Stimulated activated effector memory CD8-positive, alpha-beta T cell treated with anti-CD3 and anti-CD28 coated beads, Interleukin-12 subunit alpha, Interleukin-12 subunit beta, amount 100 ng/mL, for 72 hours (primary cell): ENCODE measurements at regions not wholly inside any gene's neighbourhood (a gene's known extent, or its start where the extent isn't known, plus 50 kb on each side); places are given as distances from the start of the nearest gene placed in this dataset.
"Not testable (repeated sequence)": the region's sequence is repeated elsewhere in the genome, so short reads cannot be mapped to it uniquely, and the experiment has no call there.

Source experiments
- ATAC-seq: fragments of 150-1000 bp; cut with Tn5 transposase; 2 replicates; pipeline ENCODE4 v1.10.0; 2021
- DNase-seq, 2 donors: peaks; one replicate each; pipeline ENCODE4 v3.0.0; 2021 to 2022; ENCODE audit warnings: low spot score in 2 of 2
- H3K27ac Mint-ChIP-seq: one replicate; pipeline ENCODE4 v1.8.0; 2022; ENCODE audit warnings: mild to moderate bottlenecking, mixed read lengths
- H3K36me3 Mint-ChIP-seq: one replicate; pipeline ENCODE4 v1.8.0; 2022; ENCODE audit warnings: mild to moderate bottlenecking, mixed read lengths
- H3K4me1 Mint-ChIP-seq: one replicate; pipeline ENCODE4 v1.8.0; 2022; ENCODE audit warnings: mixed read lengths
- H3K4me3 Mint-ChIP-seq: one replicate; pipeline ENCODE4 v1.8.0; 2022; ENCODE audit warnings: mild to moderate bottlenecking, mixed read lengths
- H3K9me3 Mint-ChIP-seq: one replicate; pipeline ENCODE4 v1.8.0; 2022; ENCODE audit warnings: mixed read lengths

DNA sequence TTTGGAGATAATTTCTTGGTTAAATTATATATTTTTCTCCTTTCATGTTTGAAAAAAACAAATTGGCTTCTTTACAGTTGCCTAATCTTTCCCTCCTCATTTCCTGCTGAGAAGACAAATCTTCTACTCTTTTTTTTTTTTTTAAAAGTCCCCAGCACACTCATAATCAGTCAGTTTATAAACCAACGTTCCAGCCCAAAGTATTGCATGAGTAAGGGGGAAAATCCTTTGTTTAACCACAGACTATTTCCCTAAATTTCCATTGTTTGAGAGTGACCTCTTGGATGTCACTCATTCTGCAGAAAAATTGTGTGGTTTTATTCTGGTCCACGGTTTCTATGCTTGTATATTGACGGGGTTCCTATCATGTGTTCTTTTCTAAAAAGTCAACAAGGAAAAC lies 55.1 kb upstream of the TLR4 start:
- peaks cover 13% of the 10 kb centered on the region for H3K4me1 Mint-ChIP-seq
- DNase-seq (no peak), ATAC-seq (no peak)
- H3K36me3 Mint-ChIP-seq: no peaks in the 10 kb centered on the region
- no peak overlapping the region for H3K27ac Mint-ChIP-seq
- no peaks in the 10 kb centered on the region for H3K9me3 Mint-ChIP-seq
- no peak overlapping the region for H3K4me3 Mint-ChIP-seq

DNA sequence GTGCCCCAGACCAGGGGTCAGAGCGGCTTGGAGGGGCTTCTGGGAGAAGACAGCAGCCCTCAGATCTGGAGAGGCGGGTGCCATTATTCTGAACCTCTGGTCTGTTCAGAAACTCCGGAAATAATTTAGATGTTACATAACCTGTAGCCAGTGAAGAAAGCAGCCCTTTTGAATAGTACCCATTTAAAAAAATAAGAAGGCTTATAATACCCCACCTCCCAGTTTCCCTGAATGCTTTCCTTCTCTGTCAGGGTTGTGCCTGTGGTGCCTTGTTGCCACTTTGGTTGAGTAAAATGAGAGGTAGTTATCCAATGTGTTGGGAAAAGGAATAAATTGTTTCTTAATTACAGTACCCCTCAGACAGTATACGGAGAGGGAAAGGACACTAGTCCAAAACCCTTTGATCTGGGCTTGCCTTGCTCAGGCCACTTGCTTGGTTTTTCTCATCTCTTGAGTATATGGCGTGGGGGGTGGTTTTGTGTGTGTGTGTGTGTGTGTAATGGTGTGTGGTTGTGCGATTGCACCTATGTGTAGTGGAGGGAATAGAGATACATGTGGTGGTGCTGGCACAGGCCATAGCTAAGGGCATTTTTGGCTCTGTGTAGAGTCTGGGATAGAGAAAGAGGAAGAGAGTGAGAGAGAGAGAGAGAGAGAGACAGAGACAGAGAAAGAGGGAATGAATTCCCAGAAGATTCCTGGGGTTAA lies 59.1 kb upstream of the TLR4 start:
- DNase-seq (no peak), ATAC-seq (no peak)
- Mint-ChIP-seq H3K9me3 (no peaks in the 10 kb centered on the region), H3K4me1 (peaks cover 13% of the 10 kb centered on the region), H3K4me3 (no peak overlapping the region), H3K27ac (no peak overlapping the region), H3K36me3 (no peaks in the 10 kb centered on the region)

DNA sequence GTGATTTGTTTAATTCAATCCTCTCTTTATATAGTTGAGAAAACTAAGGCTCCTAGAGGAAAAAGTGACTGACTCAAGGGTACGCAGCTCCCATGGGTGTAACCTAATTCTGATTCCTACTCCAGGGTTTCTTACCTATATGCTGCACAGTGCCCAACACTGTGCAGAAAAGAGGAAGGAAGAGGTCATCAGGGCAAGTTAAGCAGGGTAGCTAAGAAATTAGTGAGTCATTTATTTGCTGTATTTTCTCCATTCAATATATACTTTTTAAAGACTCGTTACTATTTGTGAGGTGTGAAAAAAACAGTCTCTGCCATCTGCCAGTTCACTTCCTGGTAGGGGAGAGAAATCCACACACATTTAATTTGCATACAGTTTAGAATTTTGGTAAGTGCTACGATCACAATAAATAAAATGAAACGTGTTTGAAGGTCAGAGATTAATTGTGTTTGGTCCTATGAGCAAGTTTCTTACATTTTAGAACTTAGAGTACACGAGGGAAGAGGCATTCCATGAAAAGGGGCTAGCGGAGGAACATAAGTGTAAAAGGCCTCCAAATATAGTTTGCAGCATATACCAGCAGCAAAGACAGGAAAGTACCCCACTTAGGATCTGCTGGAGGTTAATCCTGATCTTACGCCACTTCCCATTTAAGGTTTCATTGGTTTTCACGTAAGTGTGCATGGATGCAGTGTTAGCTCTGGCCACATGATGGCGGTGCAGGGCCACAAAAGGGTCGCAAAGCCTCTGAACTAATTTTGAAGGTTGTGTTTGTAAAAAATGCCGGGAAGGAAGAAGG lies 59.9 kb upstream of the TLR4 start:
- Mint-ChIP-seq H3K4me3 (no peak overlapping the region), H3K4me1 (peaks cover 13% of the 10 kb centered on the region), H3K9me3 (no peaks in the 10 kb centered on the region), H3K36me3 (no peaks in the 10 kb centered on the region), H3K27ac (no peak overlapping the region)
- ATAC-seq (peak; percentile 45), DNase-seq (peak; percentile 20 to 68)

DNA sequence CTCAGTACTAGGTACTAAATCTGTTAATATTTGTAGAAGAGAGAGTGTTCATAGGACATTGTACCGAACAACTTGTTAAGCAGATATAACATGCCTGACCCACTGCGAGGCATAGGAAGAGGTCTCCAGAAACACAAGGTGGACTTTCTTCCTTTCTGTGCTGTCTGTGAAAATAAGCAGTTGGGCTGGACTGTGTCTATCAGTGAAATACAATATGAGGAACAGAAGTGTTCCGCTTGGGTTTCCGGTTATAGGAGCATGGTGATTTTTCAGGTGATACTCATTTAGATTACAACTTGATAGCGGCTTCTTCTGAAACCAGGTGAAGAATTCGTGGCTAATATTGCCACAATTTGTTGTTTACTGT lies 60.9 kb upstream of the TLR4 start:
- Mint-ChIP-seq H3K9me3 (no peaks in the 10 kb centered on the region), H3K4me1 (peaks cover 13% of the 10 kb centered on the region), H3K36me3 (no peaks in the 10 kb centered on the region), H3K27ac (no peak overlapping the region), H3K4me3 (no peak overlapping the region)
- ATAC-seq (no peak), DNase-seq (no peak)

DNA sequence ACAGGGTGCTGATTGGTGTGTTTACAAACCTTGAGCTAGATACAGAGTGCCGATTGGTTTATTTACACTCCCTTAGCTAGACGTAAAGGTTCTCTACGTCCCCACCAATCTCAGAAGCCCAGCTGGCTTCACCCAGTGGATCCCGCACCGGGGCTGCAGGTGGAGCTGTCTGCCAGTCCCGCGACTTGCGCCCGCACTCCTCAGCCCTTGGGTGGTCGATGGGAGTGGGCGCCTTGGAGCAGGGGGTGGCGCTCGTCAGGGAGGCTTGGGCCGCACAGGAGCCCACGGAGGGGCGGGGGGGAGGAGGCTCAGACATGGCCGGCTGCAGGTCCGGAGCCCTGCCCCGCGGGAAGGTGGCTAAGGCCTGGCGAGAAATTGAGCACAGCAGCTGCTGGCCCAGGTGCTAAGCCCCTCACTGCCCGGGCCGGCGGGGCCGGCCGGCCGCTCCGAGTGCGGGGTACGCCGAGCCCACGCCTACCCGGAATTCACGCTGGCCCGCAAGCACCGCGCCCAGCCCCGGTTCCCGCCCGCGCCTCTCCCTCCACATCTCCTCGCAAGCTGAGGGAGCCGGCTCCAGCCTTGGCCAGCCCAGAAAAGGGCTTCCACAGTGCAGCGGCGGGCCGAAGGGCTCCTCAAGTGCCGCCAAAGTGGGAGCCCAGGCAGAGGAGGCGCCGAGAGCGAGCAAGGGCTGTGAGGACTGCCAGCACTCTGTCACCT lies 61.5 kb upstream of the TLR4 start:
- peaks cover 13% of the 10 kb centered on the region for H3K4me1 Mint-ChIP-seq
- H3K36me3 Mint-ChIP-seq, H3K4me3 Mint-ChIP-seq, ATAC-seq, H3K27ac Mint-ChIP-seq, H3K9me3 Mint-ChIP-seq, DNase-seq: not testable (repeated sequence)

DNA sequence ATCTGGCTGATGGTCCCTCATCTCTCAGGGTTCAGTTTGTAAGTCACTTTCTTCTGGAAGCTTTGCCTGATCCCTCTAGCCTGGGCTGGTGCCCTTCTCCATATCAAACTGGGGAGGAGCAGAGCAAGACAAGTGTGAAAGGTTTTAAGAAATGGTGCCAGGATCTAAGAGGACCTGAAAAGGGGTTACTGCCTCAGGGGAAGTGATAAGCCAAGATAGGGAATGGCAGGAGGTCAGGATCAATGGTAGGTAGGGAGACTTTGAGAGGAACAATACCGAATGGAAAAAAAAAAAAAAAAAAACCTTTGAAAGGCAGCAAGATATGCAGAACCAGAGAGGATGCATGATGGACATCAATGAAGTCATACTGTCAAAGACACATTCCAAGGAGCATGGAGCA lies 67.5 kb upstream of the TLR4 start:
- Mint-ChIP-seq H3K9me3 (no peaks in the 10 kb centered on the region), H3K36me3 (no peaks in the 10 kb centered on the region), H3K4me3 (no peak overlapping the region), H3K27ac (no peak overlapping the region), H3K4me1 (no peaks in the 10 kb centered on the region)
- no peak for ATAC-seq
- DNase-seq: no peak

DNA sequence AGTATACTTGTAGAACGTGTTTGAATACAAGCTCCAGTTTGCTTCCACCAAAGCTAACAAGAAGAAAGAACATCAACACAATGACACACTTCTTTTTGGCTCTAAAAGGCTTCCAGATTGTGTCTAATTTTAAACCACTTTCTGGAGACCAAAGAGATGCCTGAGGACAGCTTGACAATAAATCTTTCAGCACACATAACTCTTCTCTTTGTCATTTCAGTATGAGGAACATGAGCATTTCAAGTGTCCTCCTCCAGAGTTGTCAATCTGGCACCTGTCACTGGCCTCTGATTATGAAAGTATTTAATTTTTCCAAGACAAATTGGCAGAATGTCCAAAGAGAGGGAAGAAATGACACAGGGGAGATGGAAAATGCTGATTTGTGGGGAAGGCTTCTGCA lies 79.0 kb upstream of the TLR4 start:
- H3K27ac Mint-ChIP-seq: no peak overlapping the region

DNA sequence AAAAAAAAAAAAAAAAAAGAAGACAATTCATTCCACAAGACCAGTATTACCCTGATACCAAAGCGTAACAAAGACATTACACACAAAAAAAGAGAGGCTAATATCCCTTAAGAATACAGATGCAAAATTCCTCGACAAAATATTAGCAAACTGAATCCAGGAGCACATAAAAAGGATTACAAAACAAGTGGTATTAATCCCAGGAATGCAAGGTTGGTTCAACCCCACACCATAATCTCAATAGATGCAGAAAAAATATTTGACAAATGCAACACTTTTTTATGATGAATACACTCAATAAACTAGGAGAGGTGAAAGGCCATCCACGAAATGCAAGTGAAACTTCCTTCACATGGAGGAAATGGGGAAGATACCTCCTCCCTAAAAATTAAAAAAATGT lies 80.1 kb upstream of the TLR4 start:
- H3K9me3 Mint-ChIP-seq: peaks cover 18% of the 10 kb centered on the region
- no peak overlapping the region for H3K4me3 Mint-ChIP-seq
- no peak overlapping the region for H3K27ac Mint-ChIP-seq
- no peaks in the 10 kb centered on the region for H3K4me1 Mint-ChIP-seq
- DNase-seq (no peak), ATAC-seq (no peak)
- no peaks in the 10 kb centered on the region for H3K36me3 Mint-ChIP-seq

More for the DNA sequence above, 79.0 kb upstream of the TLR4 start:
- H3K9me3 Mint-ChIP-seq: peaks cover 18% of the 10 kb centered on the region
- DNase-seq (no peak), ATAC-seq (no peak)
- no peak overlapping the region for H3K4me3 Mint-ChIP-seq
- no peaks in the 10 kb centered on the region for H3K36me3 Mint-ChIP-seq
- H3K4me1 Mint-ChIP-seq: no peaks in the 10 kb centered on the region

DNA sequence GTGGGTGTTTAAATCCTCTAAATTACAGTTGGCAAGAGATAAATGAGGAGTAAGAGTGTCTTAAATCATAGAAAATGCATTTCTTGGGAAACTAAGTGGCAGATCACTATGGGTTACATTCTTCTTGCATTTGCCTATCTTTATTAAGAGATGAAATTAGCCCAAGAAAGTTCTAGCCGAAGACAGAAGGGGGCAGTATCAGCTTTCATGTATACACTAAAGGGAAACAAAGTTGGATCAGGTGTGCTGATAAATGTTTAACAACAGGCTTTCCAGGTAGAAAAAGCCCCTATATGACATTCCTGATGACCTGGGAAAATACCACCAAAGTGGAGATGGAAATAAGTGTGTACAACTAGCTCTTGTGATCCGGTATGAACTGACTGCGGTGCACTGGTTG lies 81.9 kb upstream of the TLR4 start:
- H3K9me3 Mint-ChIP-seq: peaks cover 18% of the 10 kb centered on the region
- no peak overlapping the region for H3K27ac Mint-ChIP-seq
- H3K4me3 Mint-ChIP-seq: no peak overlapping the region
- ATAC-seq (no peak), DNase-seq (no peak)
- no peaks in the 10 kb centered on the region for H3K4me1 Mint-ChIP-seq
- no peaks in the 10 kb centered on the region for H3K36me3 Mint-ChIP-seq

DNA sequence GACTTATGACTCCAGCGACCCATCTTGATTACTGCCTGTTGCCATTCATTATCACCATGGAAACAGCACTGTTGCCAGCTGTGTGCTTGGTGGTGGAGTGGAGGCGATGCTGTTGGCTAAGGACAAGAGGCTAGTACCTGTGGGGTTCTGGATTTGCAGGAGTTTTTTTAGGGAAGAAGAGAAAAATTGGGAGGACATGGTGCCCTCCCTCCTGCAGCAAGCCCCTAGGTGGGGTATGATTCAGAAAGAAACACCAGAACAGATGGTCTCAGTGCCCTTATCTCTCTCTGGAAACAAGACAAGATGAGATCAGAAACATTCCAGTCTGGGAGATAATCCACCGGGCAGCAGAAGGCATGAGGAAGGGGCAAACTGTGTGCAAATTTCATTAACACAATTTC lies 87.8 kb upstream of the TLR4 start:
- Mint-ChIP-seq H3K4me1 (no peaks in the 10 kb centered on the region), H3K36me3 (no peaks in the 10 kb centered on the region)

DNA sequence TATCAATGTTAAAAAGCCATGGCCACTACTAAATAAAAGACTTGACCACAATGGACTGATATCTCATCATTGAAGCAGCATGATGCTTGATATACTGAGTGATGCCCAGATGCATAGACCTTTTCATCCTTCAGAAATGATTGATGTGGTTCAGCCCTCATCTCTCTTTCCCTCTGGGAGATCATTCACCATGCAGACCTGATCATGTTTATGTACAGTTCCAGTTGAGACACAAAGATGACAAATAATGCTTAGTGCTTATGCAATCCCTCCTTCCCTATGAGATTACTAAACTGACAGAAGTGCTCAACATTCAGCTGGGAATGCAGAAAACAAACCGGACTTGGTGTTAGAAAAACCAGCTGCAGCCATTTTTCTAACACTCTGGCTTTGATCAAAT lies 91.9 kb upstream of the TLR4 start:
- no peak for DNase-seq

More for the DNA sequence above, 87.8 kb upstream of the TLR4 start:
- DNase-seq (no peak), ATAC-seq (no peak)
- H3K9me3 Mint-ChIP-seq: peaks cover 2% of the 10 kb centered on the region
- no peak overlapping the region for H3K4me3 Mint-ChIP-seq
- H3K27ac Mint-ChIP-seq: no peak overlapping the region

DNA sequence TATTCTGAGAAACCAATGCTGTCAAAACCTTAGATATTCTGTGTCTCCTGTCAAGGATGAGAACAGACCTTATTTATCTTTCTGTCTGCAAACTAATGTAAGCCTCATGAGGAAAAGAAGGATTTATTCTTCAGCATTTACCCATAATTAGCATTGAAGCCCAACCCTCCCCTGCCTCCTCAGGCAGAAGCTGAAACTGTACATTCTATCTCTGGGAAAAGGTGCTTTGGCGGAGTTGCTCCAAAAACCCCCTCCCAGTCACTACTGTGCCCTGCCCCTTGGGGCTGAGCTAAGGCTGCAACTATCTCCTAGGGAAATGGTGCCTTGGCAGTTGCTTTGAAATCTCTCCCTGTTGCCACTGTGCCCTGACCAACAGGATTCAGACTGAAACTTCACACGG lies 106.2 kb upstream of the TLR4 start:
- ATAC-seq (no peak), DNase-seq (no peak)
- H3K36me3 Mint-ChIP-seq: no peaks in the 10 kb centered on the region
- no peak overlapping the region for H3K27ac Mint-ChIP-seq
- no peaks in the 10 kb centered on the region for H3K4me1 Mint-ChIP-seq
- no peak overlapping the region for H3K4me3 Mint-ChIP-seq
- peaks cover 9% of the 10 kb centered on the region for H3K9me3 Mint-ChIP-seq

More for the DNA sequence above, 91.9 kb upstream of the TLR4 start:
- Mint-ChIP-seq H3K4me1 (no peaks in the 10 kb centered on the region), H3K4me3 (no peak overlapping the region), H3K9me3 (peaks cover 2% of the 10 kb centered on the region), H3K36me3 (no peaks in the 10 kb centered on the region), H3K27ac (no peak overlapping the region)
- ATAC-seq: no peak

DNA sequence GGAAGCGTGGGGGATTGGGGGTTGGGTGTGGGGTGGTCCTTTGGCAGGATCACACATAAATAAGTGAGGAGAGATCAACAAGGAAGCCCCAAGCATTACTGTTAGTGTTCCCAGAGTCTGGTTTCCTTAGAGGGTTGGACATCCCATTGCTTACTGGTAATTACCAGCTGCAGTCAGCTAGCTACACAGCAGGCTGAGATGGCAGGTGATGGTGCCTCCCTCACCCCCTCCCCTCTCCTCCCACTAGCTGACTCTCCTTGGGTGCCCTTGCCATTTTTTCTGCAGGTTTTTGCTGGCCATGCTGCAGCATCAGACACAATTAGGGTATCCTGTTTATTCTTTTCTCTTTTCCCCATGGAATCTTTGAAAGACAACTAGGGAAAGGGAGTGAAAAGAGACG lies 107.5 kb upstream of the TLR4 start:
- ATAC-seq (no peak), DNase-seq (no peak)
- Mint-ChIP-seq H3K4me1 (no peaks in the 10 kb centered on the region), H3K36me3 (no peaks in the 10 kb centered on the region), H3K4me3 (no peak overlapping the region), H3K27ac (no peak overlapping the region), H3K9me3 (peaks cover 9% of the 10 kb centered on the region)

DNA sequence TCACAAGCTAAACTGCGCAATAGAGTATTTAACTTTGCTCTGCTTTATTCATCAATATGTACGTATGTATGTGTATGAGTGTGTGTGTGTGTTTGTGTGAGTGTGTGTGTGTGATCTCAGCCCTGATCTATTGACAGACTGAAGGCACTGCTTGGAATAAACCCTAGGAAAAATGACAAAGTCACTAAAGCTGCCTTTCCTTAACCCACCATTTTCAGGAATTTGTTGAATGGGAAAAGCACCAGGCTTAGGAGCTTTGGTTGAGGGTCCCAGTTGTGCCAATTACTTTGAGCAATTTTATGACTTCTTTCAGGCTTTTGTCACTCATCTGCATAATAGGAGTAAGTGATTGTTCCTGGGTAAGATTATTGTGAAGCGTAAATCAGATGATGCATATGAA lies 108.6 kb upstream of the TLR4 start:
- no peak for DNase-seq
- Mint-ChIP-seq H3K36me3 (no peaks in the 10 kb centered on the region), H3K4me3 (no peak overlapping the region), H3K4me1 (no peaks in the 10 kb centered on the region), H3K27ac (no peak overlapping the region), H3K9me3 (peaks cover 9% of the 10 kb centered on the region)
- ATAC-seq: no peak

DNA sequence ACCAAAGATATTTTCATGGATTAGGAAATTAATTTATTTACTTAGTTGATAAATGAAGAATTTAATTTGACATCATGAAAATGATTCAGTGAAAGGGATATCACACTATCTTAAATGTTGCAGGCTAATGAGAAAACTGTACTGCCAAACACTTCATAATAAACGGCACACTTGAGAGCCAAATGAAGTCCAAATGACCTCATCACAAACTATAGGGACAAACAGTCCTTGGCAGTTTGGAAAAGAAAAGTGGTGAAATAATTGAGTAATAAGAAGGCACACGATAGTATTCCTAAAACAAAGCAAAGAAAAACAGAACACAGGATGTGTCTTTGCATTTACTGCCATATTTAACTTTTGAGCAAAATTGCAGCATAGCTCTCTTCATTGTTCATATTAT lies 116.9 kb upstream of the TLR4 start:
- Mint-ChIP-seq H3K36me3 (no peaks in the 10 kb centered on the region), H3K27ac (no peak overlapping the region), H3K9me3 (peaks cover 6% of the 10 kb centered on the region), H3K4me1 (no peaks in the 10 kb centered on the region), H3K4me3 (no peak overlapping the region)
- DNase-seq: no peak
- no peak for ATAC-seq

DNA sequence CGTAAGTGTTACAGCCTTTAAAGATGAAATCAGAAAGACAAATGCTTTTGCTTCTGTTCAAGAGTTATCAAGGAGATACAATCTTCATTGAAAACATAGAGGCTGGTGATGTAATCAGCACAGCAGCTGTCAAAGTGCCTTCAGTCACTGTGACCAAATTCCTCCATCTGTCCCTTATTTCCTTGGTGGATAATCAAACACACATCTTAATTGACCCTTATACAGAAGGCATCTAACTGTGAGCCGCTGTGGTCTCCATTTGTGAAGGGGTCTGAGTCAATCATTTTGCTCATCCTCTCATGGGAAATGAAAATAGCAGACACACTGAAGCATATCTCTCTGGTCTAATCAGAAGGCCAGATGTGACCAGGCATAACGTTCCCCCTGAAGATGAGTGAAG lies 130.1 kb upstream of the TLR4 start:
- no peak overlapping the region for H3K4me3 Mint-ChIP-seq
- DNase-seq: no peak

More for the DNA sequence above, 130.1 kb upstream of the TLR4 start:
- no peak for ATAC-seq
- H3K9me3 Mint-ChIP-seq: peaks cover 13% of the 10 kb centered on the region
- no peaks in the 10 kb centered on the region for H3K36me3 Mint-ChIP-seq
- no peak overlapping the region for H3K27ac Mint-ChIP-seq
- no peaks in the 10 kb centered on the region for H3K4me1 Mint-ChIP-seq
